Liver (tissue), 8 donors: ENCODE measurements at regions not wholly inside any gene's neighbourhood (a gene's known extent, or its start where the extent isn't known, plus 50 kb on each side); places are given as distances from the start of the nearest gene placed in this dataset.

Source experiments
- DNase-seq: peaks from one replicate; pipeline ENCODE4 v3.0.0-alpha.2; 2017; ENCODE audit warnings: low spot score
- H3K27ac ChIP-seq, 2 donors: one replicate each; pipeline ENCODE4 v1.7.0; 2013; ENCODE audit warnings: inconsistent platforms in 2 of 2, low read length in 2 of 2, control low read depth in 1 of 2, low read depth in 1 of 2, mild to moderate bottlenecking in 1 of 2
- H3K27me3 ChIP-seq, 4 donors: one replicate each; pipeline versions ENCODE4 v1.6.1 to v1.7.0; 2013; ENCODE audit warnings: low read length in 3 of 4, inconsistent platforms in 1 of 4, mild to moderate bottlenecking in 1 of 4, moderate library complexity in 1 of 4; ENCODE audit not compliant: control insufficient read depth in 4 of 4, insufficient read depth in 4 of 4
- H3K36me3 ChIP-seq, 4 donors: one replicate each; pipeline versions ENCODE4 v1.6.1 to v1.7.0; 2013; ENCODE audit warnings: low read length in 3 of 4, mild to moderate bottlenecking in 3 of 4, low read depth in 1 of 4, moderate library complexity in 1 of 4; ENCODE audit not compliant: control insufficient read depth in 4 of 4, insufficient read depth in 3 of 4
- H3K4me1 ChIP-seq, 4 donors: one replicate each; pipeline versions ENCODE4 v1.6.1 to v1.7.0; 2013; ENCODE audit warnings: low read length in 3 of 4, mild to moderate bottlenecking in 3 of 4, moderate library complexity in 1 of 4; ENCODE audit not compliant: control insufficient read depth in 4 of 4, insufficient read depth in 4 of 4
- H3K4me3 ChIP-seq, 3 donors: one replicate each; pipeline versions ENCODE4 v1.6.1 to v1.7.0; 2013; ENCODE audit warnings: low read length in 3 of 3, control low read depth in 1 of 3, low read depth in 1 of 3, mild to moderate bottlenecking in 1 of 3
- H3K9ac ChIP-seq, 2 donors: one replicate each; pipeline ENCODE4 v1.7.0; 2013; ENCODE audit warnings: low read length in 2 of 2, mild to moderate bottlenecking in 2 of 2, moderate library complexity in 2 of 2, control low read depth in 1 of 2, low read depth in 1 of 2
- H3K9me3 ChIP-seq, 4 donors: one replicate each; pipeline versions ENCODE4 v1.6.1 to v1.7.0; 2013; ENCODE audit warnings: low read length in 3 of 4; ENCODE audit not compliant: control insufficient read depth in 4 of 4
- EGR1 ChIP-seq, 2 donors: IDR thresholded peaks; 2 replicates each; pipeline ENCODE4 v1.6.1; 2016 to 2018; ENCODE audit warnings: antibody characterized with exemption in 2 of 2, low read depth in 2 of 2
- FOXA1 ChIP-seq: IDR thresholded peaks from 2 replicates; pipeline ENCODE4 v1.6.1; 2016; ENCODE audit warnings: antibody characterized with exemption
- FOXA2 ChIP-seq: IDR thresholded peaks from 2 replicates; pipeline ENCODE4 v1.6.1; 2016; ENCODE audit warnings: antibody characterized with exemption
- GABPA ChIP-seq, 2 donors: IDR thresholded peaks in 1 of 2; conservative IDR thresholded peaks in 1 of 2; 2 replicates each; pipeline ENCODE4 v1.6.1; 2016; ENCODE audit warnings: antibody characterized with exemption in 2 of 2, mild to moderate bottlenecking in 1 of 2, moderate library complexity in 1 of 2
- HNF4A ChIP-seq, 2 donors: conservative IDR thresholded peaks; 2 replicates each; pipeline ENCODE4 v1.6.1; 2016; ENCODE audit warnings: antibody characterized with exemption in 2 of 2, mild to moderate bottlenecking in 2 of 2
- HNF4G ChIP-seq: IDR thresholded peaks from 2 replicates; pipeline ENCODE4 v1.6.1; 2016; ENCODE audit warnings: antibody characterized with exemption
- JUND ChIP-seq, 2 donors: IDR thresholded peaks; 2 replicates each; pipeline ENCODE4 v1.6.1; 2016; ENCODE audit warnings: antibody characterized with exemption in 2 of 2
- NR2F2 ChIP-seq: IDR thresholded peaks from 2 replicates; pipeline ENCODE4 v1.6.1; 2016; ENCODE audit warnings: antibody characterized with exemption
- RAD21 ChIP-seq, 2 donors: IDR thresholded peaks; 2 replicates each; pipeline ENCODE4 v1.6.1; 2016; ENCODE audit warnings: antibody characterized with exemption in 2 of 2, mild to moderate bottlenecking in 2 of 2
- RXRA ChIP-seq, 2 donors: IDR thresholded peaks; 2 replicates each; pipeline ENCODE4 v1.6.1; 2017 to 2018; ENCODE audit warnings: antibody characterized with exemption in 2 of 2, mild to moderate bottlenecking in 1 of 2
- SP1 ChIP-seq: IDR thresholded peaks from 2 replicates; pipeline ENCODE4 v1.6.1; 2018; ENCODE audit warnings: antibody characterized with exemption, mild to moderate bottlenecking
- TAF1 ChIP-seq: conservative IDR thresholded peaks from 2 replicates; pipeline ENCODE4 v1.6.1; 2016; ENCODE audit warnings: antibody characterized with exemption, mild to moderate bottlenecking
- YY1 ChIP-seq: IDR thresholded peaks from 2 replicates; pipeline ENCODE4 v1.6.1; 2016; ENCODE audit warnings: antibody characterized with exemption, mild to moderate bottlenecking
- ZBTB33 ChIP-seq: IDR thresholded peaks from 2 replicates; pipeline ENCODE4 v1.6.1; 2016; ENCODE audit warnings: antibody characterized with exemption
- WGBS: extraction: QIAGEN DNeasy Blood & Tissue Kit; methylation state at CpG from one replicate; pipeline ENCODE4 v1.1.7; 2013; 5-methylcytosine and 5-hydroxymethylcytosine counted together
- TF ChIP-seq, protein P1 (sequence below): IDR thresholded peaks from 2 replicates; pipeline ENCODE4 v1.6.1; 2016; ENCODE audit warnings: antibody characterized with exemption, mild to moderate bottlenecking
- TF ChIP-seq, protein P2 (sequence below): IDR thresholded peaks from 2 replicates; pipeline ENCODE4 v1.6.1; 2016; ENCODE audit warnings: antibody characterized with exemption
- TF ChIP-seq, protein P3 (sequence below): fragments of 150-350 bp; IDR thresholded peaks from 2 replicates; pipeline ENCODE4 v1.5.1; 2017; ENCODE audit warnings: improper control_type of control experiment, low read depth, low read length; ENCODE audit not compliant: missing input control
- TF ChIP-seq, protein P4 (sequence below): IDR thresholded peaks from 2 replicates; pipeline ENCODE4 v1.6.1; 2016; ENCODE audit warnings: antibody characterized with exemption
- donor health status: healthy.
- donor health status: healthy.
- donor health status: healthy.
- donor health status: healthy.
- donor health status: healthy.

GRCh38 chr16:51523400-51523799 lies 372.3 kb upstream of the SALL1 start:
- H3K9me3 ChIP-seq, result no peaks in the 10 kb centered on the region
- no peak for DNase-seq
- H3K27me3 ChIP-seq, result no peaks in the 10 kb centered on the region
- no peaks in the 10 kb centered on the region for H3K36me3 ChIP-seq
- no peak for TF ChIP-seq GABPA (IDR thresholded peaks at IDR 0.05 in 1 of 2, conservative IDR thresholded peaks at IDR 0.05 in 1 of 2)
- peak in 1 of 2 donors; percentile 4 for TF ChIP-seq RAD21 (IDR thresholded peaks at IDR 0.05)
- TF ChIP-seq YY1, result no peak
- TF ChIP-seq EGR1 (IDR thresholded peaks at IDR 0.05; ENCODE audit: low read depth in 2 of 2), result no peak
- TF ChIP-seq JUND (IDR thresholded peaks at IDR 0.05), result no peak
- no peak for TF ChIP-seq HNF4A (conservative IDR thresholded peaks at IDR 0.05)
- H3K4me1 ChIP-seq, result peaks cover 4 to 25% (median 15%) of the 10 kb centered on the region in 4 donors
- H3K9ac ChIP-seq, result peak overlapping the region in 1 of 2 donors; percentile 57
- peak overlapping the region in 1 of 3 donors; percentile 34 for H3K4me3 ChIP-seq
- H3K27ac ChIP-seq, result peak overlapping the region; percentile 87 to 89
- 18% methylated on average over 3 of the region's 3 CpGs for WGBS

DNA sequence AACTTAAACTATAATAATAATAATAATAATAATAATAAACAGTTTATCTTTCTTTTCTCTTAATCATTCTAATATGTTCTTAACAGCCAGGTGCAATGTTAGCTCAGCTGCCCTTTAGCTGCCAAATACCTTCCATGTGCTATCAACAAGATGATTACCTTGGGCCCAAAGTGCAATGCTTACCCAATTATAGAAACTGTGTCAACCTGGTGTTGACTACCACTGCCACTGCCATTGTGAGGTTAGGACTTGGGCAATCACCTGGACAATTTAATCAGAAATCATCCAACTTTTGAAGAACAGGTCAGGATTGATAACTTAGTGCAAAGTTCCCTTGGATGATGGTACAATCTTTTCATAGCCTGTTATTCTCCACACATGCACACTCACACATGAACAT lies 371.8 kb upstream of the SALL1 start:
- H3K27me3 ChIP-seq, result no peaks in the 10 kb centered on the region
- TF ChIP-seq FOXA1 (peak; percentile 95), NR2F2 (peak; percentile 16), FOXA2 (peak; percentile 94), GABPA (IDR thresholded peaks at IDR 0.05 in 1 of 2, conservative IDR thresholded peaks at IDR 0.05 in 1 of 2) (no peak), TAF1 (no peak), RAD21 (IDR thresholded peaks at IDR 0.05) (peak; percentile 54 to 63), HNF4A (conservative IDR thresholded peaks at IDR 0.05) (peak; percentile 92 to 95), RXRA (IDR thresholded peaks at IDR 0.05) (peak; percentile 79 to 92), ZBTB33 (peak; percentile 76), SP1 (peak; percentile 85), HNF4G (peak; percentile 88), JUND (IDR thresholded peaks at IDR 0.05) (peak in 1 of 2 donors; percentile 88), EGR1 (IDR thresholded peaks at IDR 0.05; ENCODE audit: low read depth in 2 of 2) (peak in 1 of 2 donors; percentile 75), YY1 (peak; percentile 70)
- TF ChIP-seq, protein P1, sequence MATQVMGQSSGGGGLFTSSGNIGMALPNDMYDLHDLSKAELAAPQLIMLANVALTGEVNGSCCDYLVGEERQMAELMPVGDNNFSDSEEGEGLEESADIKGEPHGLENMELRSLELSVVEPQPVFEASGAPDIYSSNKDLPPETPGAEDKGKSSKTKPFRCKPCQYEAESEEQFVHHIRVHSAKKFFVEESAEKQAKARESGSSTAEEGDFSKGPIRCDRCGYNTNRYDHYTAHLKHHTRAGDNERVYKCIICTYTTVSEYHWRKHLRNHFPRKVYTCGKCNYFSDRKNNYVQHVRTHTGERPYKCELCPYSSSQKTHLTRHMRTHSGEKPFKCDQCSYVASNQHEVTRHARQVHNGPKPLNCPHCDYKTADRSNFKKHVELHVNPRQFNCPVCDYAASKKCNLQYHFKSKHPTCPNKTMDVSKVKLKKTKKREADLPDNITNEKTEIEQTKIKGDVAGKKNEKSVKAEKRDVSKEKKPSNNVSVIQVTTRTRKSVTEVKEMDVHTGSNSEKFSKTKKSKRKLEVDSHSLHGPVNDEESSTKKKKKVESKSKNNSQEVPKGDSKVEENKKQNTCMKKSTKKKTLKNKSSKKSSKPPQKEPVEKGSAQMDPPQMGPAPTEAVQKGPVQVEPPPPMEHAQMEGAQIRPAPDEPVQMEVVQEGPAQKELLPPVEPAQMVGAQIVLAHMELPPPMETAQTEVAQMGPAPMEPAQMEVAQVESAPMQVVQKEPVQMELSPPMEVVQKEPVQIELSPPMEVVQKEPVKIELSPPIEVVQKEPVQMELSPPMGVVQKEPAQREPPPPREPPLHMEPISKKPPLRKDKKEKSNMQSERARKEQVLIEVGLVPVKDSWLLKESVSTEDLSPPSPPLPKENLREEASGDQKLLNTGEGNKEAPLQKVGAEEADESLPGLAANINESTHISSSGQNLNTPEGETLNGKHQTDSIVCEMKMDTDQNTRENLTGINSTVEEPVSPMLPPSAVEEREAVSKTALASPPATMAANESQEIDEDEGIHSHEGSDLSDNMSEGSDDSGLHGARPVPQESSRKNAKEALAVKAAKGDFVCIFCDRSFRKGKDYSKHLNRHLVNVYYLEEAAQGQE, result no peak
- TF ChIP-seq, protein P2, sequence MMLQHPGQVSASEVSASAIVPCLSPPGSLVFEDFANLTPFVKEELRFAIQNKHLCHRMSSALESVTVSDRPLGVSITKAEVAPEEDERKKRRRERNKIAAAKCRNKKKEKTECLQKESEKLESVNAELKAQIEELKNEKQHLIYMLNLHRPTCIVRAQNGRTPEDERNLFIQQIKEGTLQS, result peak; percentile 73
- TF ChIP-seq, protein P3, sequence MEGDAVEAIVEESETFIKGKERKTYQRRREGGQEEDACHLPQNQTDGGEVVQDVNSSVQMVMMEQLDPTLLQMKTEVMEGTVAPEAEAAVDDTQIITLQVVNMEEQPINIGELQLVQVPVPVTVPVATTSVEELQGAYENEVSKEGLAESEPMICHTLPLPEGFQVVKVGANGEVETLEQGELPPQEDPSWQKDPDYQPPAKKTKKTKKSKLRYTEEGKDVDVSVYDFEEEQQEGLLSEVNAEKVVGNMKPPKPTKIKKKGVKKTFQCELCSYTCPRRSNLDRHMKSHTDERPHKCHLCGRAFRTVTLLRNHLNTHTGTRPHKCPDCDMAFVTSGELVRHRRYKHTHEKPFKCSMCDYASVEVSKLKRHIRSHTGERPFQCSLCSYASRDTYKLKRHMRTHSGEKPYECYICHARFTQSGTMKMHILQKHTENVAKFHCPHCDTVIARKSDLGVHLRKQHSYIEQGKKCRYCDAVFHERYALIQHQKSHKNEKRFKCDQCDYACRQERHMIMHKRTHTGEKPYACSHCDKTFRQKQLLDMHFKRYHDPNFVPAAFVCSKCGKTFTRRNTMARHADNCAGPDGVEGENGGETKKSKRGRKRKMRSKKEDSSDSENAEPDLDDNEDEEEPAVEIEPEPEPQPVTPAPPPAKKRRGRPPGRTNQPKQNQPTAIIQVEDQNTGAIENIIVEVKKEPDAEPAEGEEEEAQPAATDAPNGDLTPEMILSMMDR, result no peak
- TF ChIP-seq, protein P4, sequence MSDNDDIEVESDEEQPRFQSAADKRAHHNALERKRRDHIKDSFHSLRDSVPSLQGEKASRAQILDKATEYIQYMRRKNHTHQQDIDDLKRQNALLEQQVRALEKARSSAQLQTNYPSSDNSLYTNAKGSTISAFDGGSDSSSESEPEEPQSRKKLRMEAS, result peak; percentile 81
- DNase-seq, result no peak
- peaks cover 4 to 25% (median 15%) of the 10 kb centered on the region in 4 donors for H3K4me1 ChIP-seq
- no peak overlapping the region for H3K9ac ChIP-seq
- H3K27ac ChIP-seq, result peak overlapping the region; percentile 87 to 89
- no peak overlapping the region for H3K4me3 ChIP-seq
- no peaks in the 10 kb centered on the region for H3K36me3 ChIP-seq
- H3K9me3 ChIP-seq, result no peaks in the 10 kb centered on the region
